ENCODE measurements at regions not wholly inside any gene's neighbourhood (a gene's known extent, or its start where the extent isn't known, plus 50 kb on each side); places are given as distances from the start of the nearest gene placed in this dataset.

DNA sequence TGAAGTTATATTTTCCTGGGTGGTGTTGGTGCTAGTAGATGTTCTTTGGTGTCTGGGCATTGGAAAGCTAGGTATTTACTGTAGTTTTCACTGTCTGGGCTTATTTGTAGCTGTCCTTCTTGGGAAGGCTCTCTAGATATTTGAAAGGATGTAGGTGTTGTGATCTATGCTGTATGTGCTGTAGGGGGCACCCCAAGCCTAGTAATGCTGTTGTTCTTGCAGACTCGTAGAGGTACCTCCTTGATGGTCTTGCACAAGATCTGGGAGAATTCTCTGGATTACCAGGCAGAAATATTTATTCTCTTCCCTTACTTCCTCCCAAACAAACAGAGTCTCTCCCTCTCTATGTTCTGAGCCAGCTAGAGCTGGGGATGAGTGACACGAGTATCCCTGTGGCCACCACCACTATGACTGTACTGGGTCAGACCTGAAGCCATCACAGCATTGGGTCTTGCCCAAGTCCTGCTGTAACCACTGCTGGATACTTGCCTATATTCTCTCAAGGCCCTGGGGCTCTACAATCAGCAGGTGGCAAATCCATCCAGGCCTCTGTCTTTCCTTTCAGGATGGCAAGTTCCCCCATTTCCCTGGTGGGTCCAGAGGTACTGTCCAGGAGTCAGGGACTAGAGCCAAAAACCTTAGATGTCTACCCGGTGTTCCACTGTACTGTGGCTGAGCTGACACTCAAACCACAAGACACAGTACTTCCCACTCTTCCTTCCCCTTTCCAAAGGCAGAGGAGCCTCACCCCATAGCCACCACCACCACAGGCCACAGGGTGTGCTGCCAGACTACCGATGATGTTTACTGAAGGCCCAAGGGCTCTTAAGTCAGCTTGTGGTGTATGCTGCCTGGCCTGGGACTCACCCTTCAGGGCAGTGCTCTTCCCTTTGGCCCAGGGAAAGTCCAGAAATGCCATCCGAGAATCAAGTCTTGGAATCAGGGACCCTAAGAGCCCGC lies 195.2 kb upstream of the DPPA4 start:
- DNase-seq (ENCODE audit: low read depth) = peak; percentile 9

DNA sequence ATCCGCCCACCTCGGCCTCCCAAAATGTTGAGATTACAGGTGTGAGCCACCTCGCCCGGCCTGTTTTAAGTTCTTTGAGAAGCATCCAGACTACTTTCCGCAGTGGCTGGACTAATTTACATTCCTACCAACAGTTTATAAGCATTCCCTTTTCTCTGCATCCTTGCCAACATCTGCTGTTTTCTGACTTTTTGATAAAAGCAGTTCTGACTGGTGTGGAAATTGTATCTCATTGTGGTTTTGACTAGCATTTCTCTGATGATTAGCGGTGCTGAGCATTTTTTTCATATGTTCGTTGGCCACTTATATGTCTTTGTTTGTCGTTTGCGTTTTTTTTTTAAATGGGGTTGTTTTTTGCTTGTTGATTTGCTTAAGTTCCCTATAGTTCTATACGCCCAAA lies 208.4 kb upstream of the DPPA4 start:
- DNase-seq (ENCODE audit: low read depth) = no peak

DNA sequence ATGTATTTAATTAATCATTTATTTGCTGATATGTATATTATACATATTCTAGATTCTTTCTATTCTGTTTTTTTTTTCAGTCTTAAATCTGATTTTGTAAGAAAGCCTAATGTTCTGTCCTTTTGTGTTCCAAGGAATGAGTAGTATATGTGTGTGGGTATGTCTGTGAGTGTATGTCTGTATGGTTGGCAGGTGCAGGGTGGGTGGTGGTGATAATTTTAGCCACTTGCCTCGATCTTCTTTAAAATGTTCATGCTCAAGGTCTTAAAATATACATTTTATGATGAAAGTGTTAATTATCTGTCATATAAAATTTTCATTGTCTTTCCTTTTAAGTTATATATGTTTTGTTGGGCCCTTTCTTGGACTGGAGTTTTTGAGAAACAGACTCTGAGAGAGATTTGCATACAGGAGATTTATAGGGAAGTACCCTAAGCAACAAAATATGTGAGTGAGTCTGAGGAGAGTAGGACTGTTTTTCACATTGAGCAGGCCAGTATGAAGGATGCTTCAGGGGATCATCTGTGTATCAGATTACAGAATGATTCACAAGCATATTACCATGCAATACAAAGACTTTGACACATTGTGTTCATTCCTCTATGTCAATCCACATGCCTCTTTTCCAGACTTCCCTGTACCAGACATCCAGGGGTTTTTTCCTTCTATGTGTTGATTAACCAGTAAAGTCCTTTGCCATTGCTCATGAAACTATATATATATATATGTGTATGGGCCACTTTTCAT lies 211.0 kb upstream of the DPPA4 start:
- no peak for DNase-seq (ENCODE audit: low read depth)

- DNase-seq (ENCODE audit: low read depth) = no peak
Observed at GRCh38 chr3:109553591-109554371, 216.4 kb upstream of the DPPA4 start.

- no peak for DNase-seq (ENCODE audit: low read depth)
Observed at GRCh38 chr3:109559389-109559788, 222.0 kb upstream of the DPPA4 start.

DNA sequence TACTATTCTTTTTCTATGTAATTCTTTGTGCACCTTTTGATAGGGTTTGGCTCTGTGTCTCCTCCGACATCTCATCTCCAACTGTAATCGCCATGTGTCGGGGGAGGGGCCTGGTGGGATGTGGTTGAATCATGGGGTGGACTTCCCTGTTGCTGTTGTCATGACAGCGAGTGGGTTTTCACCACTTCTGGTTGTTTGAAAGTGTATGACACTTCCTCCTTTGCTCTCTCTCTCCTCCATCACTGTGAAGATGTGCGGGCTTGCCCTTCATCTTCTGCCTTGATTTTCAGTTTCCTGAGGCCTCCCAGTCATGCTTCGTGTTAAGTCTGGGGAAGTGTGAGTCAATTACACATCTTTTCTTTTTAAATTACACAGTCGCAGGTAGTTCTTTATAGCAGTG lies 225.8 kb upstream of the DPPA4 start:
- DNase-seq (ENCODE audit: low read depth) = peak; percentile 12

DNA sequence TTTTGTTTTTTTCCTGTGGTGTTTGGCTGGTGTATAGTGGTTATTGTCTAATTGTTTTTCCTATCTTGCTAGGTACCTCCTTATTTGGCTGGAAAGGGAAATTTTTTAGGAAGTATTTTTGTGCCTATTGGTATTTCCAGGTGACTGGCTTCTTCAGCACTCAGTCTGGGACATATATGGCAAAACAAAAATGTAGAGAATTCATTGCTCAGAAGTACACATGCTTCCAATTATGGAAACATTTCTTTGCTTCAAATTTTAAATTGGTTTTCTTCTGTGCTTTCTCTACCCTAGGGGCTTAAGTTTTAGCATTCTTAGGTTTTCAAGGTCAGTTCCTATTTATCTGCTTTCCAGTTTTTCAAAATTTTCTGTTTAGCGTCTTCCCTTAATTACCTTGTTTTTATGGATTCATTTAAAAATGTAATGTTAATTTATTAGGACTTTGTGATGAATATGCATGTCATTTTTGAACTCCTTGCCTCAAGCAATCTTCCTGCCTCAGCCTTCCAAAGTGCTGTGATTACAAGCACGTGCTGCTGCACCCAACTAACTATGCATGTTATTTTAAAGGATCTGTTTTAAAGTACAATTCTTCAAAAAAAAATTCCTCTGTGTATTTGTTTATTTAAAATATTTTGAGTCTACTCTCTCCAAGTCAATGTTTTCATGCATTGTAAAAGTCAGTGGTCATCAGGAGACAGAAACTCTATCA lies 231.9 kb upstream of the DPPA4 start:
- no peak for DNase-seq (ENCODE audit: low read depth)

DNA sequence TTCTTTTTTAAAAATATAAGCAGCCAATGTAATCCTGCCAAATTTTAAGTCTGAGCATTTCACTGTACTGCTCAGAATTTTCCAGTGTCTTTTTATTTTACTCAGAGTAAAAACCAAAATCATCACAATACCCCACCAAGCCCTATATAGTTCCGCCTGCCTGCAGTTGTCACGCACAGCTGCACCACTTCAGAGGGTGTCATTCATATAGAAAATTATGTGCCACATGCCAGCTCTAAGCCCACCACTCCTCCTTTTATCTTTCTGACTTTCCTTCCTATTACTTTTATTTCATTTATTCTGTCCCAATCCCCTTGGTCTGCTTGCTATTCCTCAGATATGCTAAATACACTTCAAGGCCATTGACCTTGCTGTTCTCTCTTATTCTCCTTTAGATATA lies 233.1 kb upstream of the DPPA4 start:
- DNase-seq (ENCODE audit: low read depth) = no peak

- no peak for DNase-seq (ENCODE audit: low read depth)
Observed at GRCh38 chr3:109572301-109572700, 235.0 kb upstream of the DPPA4 start.

DNA sequence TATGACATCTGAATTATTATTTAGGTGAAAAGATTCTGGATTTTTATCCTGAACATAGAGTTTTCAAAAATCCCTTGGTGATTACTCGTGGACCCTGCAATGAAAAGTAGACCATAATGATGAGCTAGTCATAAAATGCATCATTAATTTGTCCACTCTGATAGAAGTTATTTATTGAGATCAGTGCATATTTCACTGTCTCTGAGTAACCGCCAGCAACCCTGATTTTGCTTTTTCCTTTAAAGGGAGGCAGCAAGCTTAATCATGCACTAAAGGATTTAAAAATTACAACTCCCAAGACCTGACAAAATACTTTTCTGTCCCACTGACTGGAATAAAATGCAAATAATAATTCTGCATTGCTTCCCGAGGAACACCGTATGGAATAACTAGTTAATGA lies 259.6 kb upstream of the DPPA4 start:
- DNase-seq (ENCODE audit: low read depth) = no peak

DNA sequence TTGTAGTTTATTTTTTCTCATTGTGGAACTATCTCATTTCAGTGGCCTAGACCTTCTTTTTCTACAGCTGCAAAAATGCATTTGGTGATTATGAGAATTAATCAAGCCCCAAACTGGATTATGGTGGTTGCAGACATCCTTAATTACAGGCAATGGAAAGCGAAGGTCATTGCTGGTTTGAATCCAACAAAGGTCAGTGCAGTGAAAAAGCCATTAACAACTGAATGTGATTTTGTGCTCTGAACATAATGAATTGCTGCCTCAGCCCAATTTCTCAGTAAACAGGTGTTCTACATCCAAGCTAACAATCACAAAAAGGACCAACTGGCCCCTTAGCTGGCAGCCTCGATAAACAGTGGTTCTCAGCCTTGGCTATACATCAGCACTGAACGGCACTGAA lies 260.1 kb upstream of the DPPA4 start:
- DNase-seq (ENCODE audit: low read depth) = no peak

- no peak for DNase-seq (ENCODE audit: low read depth)
Observed at GRCh38 chr3:109607897-109608296, 270.6 kb upstream of the DPPA4 start.

- DNase-seq (ENCODE audit: low read depth) = no peak
Observed at GRCh38 chr3:109608574-109608973, 271.2 kb upstream of the DPPA4 start.

DNA sequence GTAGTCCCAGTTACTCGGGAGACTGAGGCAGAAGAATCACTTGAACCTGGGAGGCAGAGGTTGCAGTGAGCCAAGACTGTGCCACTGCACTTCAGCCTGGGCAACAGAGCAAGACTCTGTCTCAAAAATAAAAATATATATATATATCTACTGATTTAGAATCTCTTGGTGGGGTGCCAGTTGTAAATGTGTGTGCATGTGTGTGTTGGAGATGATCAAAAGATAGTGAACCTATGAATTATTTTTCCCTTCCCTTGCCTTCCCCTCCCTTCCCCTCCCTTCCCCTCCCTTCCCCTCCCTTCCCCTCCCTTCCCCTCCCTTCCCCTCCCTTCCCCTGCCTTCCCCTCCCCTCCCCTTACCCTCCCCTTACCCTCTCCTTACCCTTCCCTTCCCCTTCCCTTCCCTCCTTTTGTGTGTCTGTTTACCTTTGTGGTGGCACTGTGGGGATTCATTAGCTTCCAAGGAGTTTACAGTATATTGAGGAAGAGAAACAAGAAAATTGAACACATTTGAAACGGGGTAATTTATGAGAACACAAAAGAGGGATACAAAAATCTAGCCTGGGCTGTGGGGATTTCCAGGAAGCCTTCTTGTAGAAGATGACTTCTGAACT lies 281.5 kb upstream of the DPPA4 start:
- DNase-seq (ENCODE audit: low read depth) = no peak

- no peak for DNase-seq (ENCODE audit: low read depth)
Observed at GRCh38 chr3:109631897-109632296, 294.6 kb upstream of the DPPA4 start.

DNA sequence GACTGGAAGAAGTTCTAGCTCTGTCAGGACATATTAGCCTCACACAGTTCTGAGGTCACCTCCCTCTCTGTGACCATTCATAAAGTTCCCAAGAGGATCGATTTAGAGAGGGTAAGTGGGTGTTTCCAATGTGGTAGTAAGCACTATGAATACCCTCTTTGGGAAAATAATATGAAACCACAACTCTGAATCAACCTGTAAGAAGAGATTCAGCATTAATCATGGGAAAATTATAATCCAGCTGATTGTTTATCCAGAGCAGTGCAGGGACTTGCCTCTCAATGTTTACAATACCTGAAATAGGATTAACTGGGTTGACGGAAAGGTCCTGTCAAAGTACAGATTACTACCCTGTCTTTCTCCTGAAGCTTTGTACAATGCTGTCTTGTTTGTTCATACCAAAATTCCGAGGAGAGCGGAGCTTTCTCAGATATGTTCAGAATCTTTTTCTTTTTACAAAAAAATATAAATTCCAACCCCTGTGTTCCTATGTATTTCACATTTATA lies 302.9 kb upstream of the DPPA4 start:
- DNase-seq (ENCODE audit: low read depth) = no peak

- DNase-seq (ENCODE audit: low read depth) = no peak
Observed at GRCh38 chr3:109642025-109642424, 304.7 kb upstream of the DPPA4 start.

GRCh38 chr3:109643590-109643989 lies 306.2 kb upstream of the DPPA4 start:
- DNase-seq (ENCODE audit: low read depth) = no peak

GRCh38 chr3:109644332-109644731 lies 307.0 kb upstream of the DPPA4 start:
- no peak for DNase-seq (ENCODE audit: low read depth)

DNA sequence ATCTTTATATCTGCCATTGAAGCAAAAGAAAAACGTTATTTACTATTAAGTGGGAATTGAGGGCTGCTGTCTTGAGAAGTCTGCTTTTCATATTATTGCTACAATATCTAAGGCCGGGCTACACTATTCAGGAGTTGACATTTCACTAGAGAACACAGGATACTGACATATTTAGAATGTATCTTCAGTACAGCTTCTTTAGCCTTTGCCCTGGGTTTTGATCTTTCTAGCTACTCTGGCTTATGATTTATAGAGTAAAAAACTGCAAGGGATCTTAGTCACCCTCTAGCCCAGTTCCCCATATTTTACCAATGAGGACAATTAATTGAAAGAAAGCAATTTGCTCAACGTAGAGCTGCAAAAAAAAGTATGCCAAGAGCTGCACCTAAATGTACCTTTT lies 307.4 kb upstream of the DPPA4 start:
- DNase-seq (ENCODE audit: low read depth) = no peak

DNA sequence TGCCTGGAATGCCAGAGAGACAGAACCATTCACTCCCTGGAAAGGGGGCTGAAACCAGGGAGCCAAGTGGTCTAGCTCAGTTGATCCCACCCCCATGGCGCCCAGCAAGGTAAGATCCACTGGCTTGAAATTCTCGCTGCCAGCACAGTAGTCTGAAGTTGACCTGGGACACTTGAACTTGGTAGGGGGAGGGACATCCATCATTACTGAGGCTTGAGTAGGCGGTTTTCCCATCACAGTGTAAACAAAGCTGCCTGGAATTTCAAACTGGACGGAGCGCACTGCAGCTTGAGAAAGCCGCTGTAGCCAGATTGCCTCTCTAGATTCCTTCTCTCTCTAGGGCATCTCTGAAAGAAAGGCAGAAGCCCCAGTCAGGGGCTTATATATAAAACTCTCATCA lies 310.7 kb upstream of the DPPA4 start:
- no peak for DNase-seq (ENCODE audit: low read depth)
